Fibroblast of pulmonary artery (primary cell): ENCODE measurements at regions not wholly inside any gene's neighbourhood (a gene's known extent, or its start where the extent isn't known, plus 50 kb on each side); places are given as distances from the start of the nearest gene placed in this dataset.

Experiments used
- DNase-seq: peaks from one replicate; pipeline ENCODE4 v3.0.0-alpha.2; 2010; ENCODE audit warnings: low read depth
- H3K4me3 ChIP-seq: replicated peaks from 2 replicates; pipeline ENCODE4 v1.5.1; 2011; ENCODE audit warnings: low read depth, mild to moderate bottlenecking, control low read depth, low read length, moderate library complexity
- TF ChIP-seq, protein P1 (sequence below): IDR thresholded peaks from 2 replicates; pipeline ENCODE4 v1.5.1; 2011; ENCODE audit warnings: mild to moderate bottlenecking, control low read depth, low read length, inconsistent platforms; ENCODE audit errors: missing control alignments

DNA sequence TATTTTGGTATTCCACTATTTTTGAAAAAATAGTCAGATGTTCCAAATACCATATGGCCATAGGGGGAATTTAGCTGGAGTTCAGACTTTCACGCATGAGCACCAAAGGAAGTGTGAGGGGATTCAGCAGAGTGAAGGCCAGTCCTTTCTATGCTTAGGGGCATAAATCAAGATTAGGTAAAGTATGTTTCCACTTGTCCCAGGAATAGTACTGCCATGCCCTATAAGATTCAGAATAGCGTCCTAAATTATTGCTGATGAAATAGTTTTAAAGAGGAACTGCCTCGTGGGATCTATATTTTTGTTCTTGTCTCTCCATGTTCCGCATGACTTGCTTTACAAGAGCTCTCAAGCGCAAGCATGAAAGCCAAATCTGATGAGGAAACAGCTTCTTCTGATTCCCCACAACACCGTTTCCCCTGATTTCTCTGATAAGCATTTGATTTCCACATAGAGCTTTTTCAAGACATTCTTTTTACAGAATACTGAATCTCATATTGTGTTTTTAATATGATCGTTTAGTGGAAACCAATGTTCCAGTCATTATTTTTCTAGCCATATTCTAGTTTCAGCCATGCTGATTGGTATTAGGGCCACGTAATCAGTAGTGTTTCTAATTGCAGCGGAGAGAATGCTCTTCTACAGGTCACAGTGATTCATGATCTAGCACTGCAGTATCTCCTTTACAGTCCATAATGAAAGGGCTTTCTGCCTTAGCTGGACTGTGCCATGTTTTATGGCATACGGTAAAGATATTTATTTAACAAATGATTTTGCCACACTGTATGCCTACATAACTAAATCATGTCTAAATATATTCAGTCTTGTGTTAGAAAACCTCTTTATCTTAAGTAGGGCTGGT, 492.3 kb downstream of the CENPC start:
- TF ChIP-seq, protein P1, sequence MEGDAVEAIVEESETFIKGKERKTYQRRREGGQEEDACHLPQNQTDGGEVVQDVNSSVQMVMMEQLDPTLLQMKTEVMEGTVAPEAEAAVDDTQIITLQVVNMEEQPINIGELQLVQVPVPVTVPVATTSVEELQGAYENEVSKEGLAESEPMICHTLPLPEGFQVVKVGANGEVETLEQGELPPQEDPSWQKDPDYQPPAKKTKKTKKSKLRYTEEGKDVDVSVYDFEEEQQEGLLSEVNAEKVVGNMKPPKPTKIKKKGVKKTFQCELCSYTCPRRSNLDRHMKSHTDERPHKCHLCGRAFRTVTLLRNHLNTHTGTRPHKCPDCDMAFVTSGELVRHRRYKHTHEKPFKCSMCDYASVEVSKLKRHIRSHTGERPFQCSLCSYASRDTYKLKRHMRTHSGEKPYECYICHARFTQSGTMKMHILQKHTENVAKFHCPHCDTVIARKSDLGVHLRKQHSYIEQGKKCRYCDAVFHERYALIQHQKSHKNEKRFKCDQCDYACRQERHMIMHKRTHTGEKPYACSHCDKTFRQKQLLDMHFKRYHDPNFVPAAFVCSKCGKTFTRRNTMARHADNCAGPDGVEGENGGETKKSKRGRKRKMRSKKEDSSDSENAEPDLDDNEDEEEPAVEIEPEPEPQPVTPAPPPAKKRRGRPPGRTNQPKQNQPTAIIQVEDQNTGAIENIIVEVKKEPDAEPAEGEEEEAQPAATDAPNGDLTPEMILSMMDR, result no peak
- DNase-seq, result no peak
- no peak overlapping the region for H3K4me3 ChIP-seq

DNA sequence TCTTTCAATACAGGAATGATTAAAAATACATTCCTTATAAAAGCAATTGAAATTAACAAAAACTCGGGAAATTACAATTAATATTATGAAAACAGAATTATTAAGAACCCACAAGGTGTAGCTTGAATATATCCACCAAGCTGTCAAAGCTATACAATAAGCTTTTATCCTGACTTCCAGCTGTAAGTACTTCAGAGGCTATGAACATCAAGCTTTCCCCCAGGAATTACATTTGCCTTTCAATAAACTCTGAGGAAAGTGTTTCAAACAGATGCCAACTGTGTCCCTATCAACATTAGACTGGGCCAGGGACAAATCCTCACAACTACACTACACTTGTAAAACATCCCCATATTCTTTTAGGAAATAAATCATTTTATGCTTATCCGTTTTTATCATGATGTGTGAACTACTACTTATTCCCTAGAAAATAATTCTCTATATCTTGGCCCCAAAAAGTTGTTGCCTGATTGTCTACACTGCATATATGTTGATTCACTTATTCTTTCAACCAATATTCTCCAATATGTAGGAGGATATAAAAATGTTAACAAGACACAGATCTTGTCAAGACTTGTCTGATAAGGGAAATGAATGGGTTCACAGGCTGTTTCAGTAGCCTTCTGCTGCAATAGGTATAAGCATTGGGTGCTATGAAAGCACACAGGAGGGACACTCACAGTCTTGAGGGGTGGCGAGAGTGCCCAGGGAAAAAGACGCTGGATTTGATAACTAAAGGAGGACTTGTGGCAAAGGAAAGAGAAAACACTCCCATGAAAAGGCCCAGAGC, 494.1 kb downstream of the CENPC start:
- no peak for DNase-seq
- TF ChIP-seq, protein P1, result no peak
- H3K4me3 ChIP-seq, result no peak overlapping the region

DNA sequence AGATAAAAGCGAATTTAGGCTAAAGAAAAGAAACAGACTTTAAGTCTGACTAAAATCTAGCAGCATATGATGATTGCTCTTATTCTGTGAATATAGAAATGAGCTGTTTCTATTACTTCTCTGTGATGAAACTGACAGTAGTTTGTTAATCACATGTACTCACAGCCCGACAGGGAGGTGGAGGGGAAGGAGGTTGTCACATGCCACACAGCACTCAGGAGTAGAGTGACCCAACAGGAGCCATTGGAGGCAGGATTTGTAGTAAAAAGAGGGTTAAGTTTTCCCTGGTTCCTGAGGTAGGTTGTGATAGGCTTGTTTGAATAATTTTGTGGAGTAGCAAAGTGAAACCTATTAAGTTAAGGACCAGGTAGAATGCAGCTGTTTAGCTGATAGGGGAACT, 495.9 kb downstream of the CENPC start:
- TF ChIP-seq, protein P1, result no peak
- no peak for DNase-seq
- no peak overlapping the region for H3K4me3 ChIP-seq

DNA sequence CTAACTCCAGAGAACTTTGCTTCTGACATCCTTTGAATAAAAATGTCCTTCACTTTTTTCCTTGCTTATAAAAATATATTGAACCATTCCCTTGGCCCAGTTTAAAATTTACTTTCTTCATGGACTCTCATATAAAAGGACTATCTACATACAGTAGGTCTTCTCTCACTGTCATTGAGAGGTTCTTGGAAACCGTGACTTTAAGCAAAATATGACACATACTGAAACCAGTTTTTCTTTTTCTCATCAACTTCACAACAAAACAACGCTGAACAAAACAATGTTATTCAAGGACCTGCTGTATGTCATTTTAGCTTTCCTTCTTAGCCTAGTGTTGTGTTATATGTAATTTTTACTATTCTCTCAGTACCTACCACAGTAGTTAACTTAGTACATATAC, 496.8 kb downstream of the CENPC start:
- no peak for DNase-seq
- TF ChIP-seq, protein P1, result no peak
- no peak overlapping the region for H3K4me3 ChIP-seq

DNA sequence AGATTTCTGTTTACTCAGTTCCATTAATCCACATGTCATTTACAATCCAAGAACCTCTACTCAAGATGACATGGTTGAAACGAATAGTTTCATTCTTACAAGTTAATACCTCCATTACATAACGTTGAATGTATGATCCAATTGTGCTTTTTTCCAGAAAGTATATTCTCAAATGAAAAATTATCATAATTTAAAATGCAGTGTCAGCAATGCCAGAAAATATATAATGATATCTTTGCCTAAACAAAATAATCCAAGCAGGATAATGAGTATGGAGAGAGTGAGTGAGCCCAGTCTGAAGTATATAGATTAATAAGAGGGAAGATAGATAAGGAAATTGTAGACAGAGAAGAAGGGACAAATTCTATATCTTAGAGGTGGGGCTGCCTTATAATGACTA, 505.0 kb downstream of the CENPC start:
- no peak overlapping the region for H3K4me3 ChIP-seq
- no peak for DNase-seq
- TF ChIP-seq, protein P1, result no peak

DNA sequence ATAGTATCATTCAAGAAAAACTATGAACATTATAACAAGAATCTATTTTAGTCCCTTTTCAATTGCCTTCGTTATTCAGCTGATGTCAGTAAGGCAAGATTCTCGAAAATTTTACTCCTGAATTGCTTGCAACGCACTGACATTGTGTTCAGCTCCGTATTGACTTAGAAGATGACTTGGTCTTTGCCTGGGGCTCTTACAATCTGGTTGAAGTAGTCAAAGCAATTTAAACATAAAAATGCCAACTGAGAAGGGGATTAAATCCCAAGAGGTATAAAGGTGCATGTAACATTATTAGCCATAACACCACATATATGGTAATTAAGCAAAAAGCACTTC, 507.1 kb downstream of the CENPC start:
- TF ChIP-seq, protein P1, result no peak
- no peak for DNase-seq
- no peak overlapping the region for H3K4me3 ChIP-seq
